Hepatocyte (in vitro differentiated cells): ENCODE measurements at regions not wholly inside any gene's neighbourhood (a gene's known extent, or its start where the extent isn't known, plus 50 kb on each side); places are given as distances from the start of the nearest gene placed in this dataset.
A peak's percentile ranks its signal among the peaks of the same experiment; 100 is the strongest.

Experiments
- DNase-seq: peaks from one replicate; pipeline ENCODE4 v3.0.0-alpha.2; 2016; ENCODE audit warnings: low spot score
- H2AFZ ChIP-seq: fragments of 200-600 bp; sonication (generic); 2 replicates; pipeline ENCODE4 v1.6.0; 2016; ENCODE audit warnings: antibody characterized with exemption, mild to moderate bottlenecking
- H3K27ac ChIP-seq: fragments of 200-600 bp; sonication (generic); 2 replicates; pipeline ENCODE4 v1.5.1; 2016; ENCODE audit warnings: mild to moderate bottlenecking
- H3K27me3 ChIP-seq: fragments of 200-600 bp; sonication (generic); 2 replicates; pipeline ENCODE4 v1.6.1; 2016
- H3K36me3 ChIP-seq: fragments of 200-600 bp; sonication (generic); replicated peaks from 2 replicates; pipeline ENCODE4 v1.5.1; 2016; ENCODE audit warnings: low read depth; ENCODE audit not compliant: insufficient read depth
- H3K4me1 ChIP-seq: fragments of 200-600 bp; sonication (generic); 2 replicates; pipeline ENCODE4 v1.5.1; 2016; ENCODE audit warnings: mild to moderate bottlenecking, moderate library complexity; ENCODE audit not compliant: insufficient read depth
- H3K4me2 ChIP-seq: fragments of 200-600 bp; sonication (generic); 2 replicates; pipeline ENCODE4 v1.6.0; 2016
- H3K4me3 ChIP-seq: fragments of 200-600 bp; sonication (generic); 2 replicates; pipeline ENCODE4 v1.5.1; 2016; ENCODE audit warnings: mild to moderate bottlenecking
- H3K79me2 ChIP-seq: fragments of 200-600 bp; sonication (generic); 2 replicates; pipeline ENCODE4 v1.6.0; 2017; ENCODE audit warnings: mild to moderate bottlenecking
- H3K9me2 ChIP-seq: fragments of 200-600 bp; sonication (generic); replicated peaks from 2 replicates; pipeline ENCODE4 v1.6.0; 2017; ENCODE audit warnings: mild to moderate bottlenecking; ENCODE audit not compliant: insufficient read depth
- H3K9me3 ChIP-seq: fragments of 200-600 bp; sonication (generic); 2 replicates; pipeline ENCODE4 v1.5.1; 2016; ENCODE audit warnings: low read depth, mild to moderate bottlenecking
- H4K20me1 ChIP-seq: fragments of 200-600 bp; sonication (generic); 2 replicates; pipeline ENCODE4 v1.6.0; 2016; ENCODE audit warnings: mild to moderate bottlenecking; ENCODE audit not compliant: insufficient read depth, poor library complexity, severe bottlenecking
- EZH2 ChIP-seq: fragments of 200-600 bp; sonication (generic); IDR thresholded peaks from 2 replicates; pipeline ENCODE4 v1.6.1; 2016; ENCODE audit warnings: antibody characterized with exemption, mild to moderate bottlenecking, borderline replicate concordance
- EZH2phosphoT487 ChIP-seq: fragments of 200-600 bp; sonication (generic); IDR thresholded peaks from one replicate; pipeline ENCODE4 v1.6.1; 2018; ENCODE audit warnings: antibody characterized with exemption, mild to moderate bottlenecking, low read depth, moderate library complexity; ENCODE audit not compliant: unreplicated experiment, severe bottlenecking
- WGBS: methylation state at CpG from one replicate; pipeline ENCODE4 v1.1.6; 2016; ENCODE audit warnings: low lambda C conversion rate; ENCODE audit errors: missing lambda C conversion rate; 5-methylcytosine and 5-hydroxymethylcytosine counted together
- TF ChIP-seq, protein P1 (sequence below): fragments of 200-600 bp; sonication (generic); IDR thresholded peaks from 2 replicates; pipeline ENCODE4 v1.5.1; 2016; ENCODE audit warnings: antibody characterized with exemption, mild to moderate bottlenecking; ENCODE audit not compliant: poor library complexity

DNA sequence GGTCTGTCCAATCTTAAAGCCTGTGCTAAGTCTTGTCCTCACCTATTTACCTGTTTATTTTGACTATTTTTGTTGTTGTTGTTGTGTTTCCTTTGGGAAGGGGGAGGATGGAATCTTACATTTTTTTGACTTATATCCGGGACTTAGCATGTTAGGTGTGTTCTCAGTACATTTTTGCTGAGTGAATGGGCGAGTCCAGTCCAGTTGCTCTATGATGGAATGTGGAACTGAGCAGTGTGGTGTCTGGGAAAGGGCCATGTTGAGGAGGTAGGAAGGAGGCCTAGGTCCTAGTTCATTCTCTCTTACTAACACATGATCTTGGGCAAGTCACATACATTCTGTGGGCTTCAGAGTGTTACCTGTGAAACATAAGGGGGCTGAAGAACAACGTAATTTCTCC, 80.9 kb upstream of the SLC38A2 start:
- no peak for DNase-seq
- TF ChIP-seq, protein P1, sequence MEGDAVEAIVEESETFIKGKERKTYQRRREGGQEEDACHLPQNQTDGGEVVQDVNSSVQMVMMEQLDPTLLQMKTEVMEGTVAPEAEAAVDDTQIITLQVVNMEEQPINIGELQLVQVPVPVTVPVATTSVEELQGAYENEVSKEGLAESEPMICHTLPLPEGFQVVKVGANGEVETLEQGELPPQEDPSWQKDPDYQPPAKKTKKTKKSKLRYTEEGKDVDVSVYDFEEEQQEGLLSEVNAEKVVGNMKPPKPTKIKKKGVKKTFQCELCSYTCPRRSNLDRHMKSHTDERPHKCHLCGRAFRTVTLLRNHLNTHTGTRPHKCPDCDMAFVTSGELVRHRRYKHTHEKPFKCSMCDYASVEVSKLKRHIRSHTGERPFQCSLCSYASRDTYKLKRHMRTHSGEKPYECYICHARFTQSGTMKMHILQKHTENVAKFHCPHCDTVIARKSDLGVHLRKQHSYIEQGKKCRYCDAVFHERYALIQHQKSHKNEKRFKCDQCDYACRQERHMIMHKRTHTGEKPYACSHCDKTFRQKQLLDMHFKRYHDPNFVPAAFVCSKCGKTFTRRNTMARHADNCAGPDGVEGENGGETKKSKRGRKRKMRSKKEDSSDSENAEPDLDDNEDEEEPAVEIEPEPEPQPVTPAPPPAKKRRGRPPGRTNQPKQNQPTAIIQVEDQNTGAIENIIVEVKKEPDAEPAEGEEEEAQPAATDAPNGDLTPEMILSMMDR = no peak
- no peak for TF ChIP-seq EZH2
- Histone ChIP-seq H3K4me2 (no peak overlapping the region), H2AFZ (no peak overlapping the region), H4K20me1 (no peaks in the 10 kb centered on the region), H3K27ac (no peak overlapping the region), H3K9me3 (no peaks in the 10 kb centered on the region), H3K4me1 (peaks cover 32% of the 10 kb centered on the region), H3K36me3 (no peaks in the 10 kb centered on the region), H3K79me2 (no peaks in the 10 kb centered on the region), H3K9me2 (no peaks in the 10 kb centered on the region), H3K27me3 (no peaks in the 10 kb centered on the region), H3K4me3 (no peak overlapping the region)
- WGBS = 97% methylated on average over 3 of the region's 3 CpGs

- Histone ChIP-seq H2AFZ (no peak overlapping the region), H3K36me3 (no peaks in the 10 kb centered on the region), H3K79me2 (no peaks in the 10 kb centered on the region), H3K4me2 (no peak overlapping the region), H3K4me1 (peaks cover 32% of the 10 kb centered on the region), H3K4me3 (no peak overlapping the region), H3K9me3 (no peaks in the 10 kb centered on the region), H3K27ac (peak overlapping the region; percentile 10), H3K27me3 (no peaks in the 10 kb centered on the region), H3K9me2 (no peaks in the 10 kb centered on the region), H4K20me1 (no peaks in the 10 kb centered on the region)
- WGBS = 74% methylated on average over 1 of the region's 1 CpG
- DNase-seq = no peak
- TF ChIP-seq, protein P1 = no peak
- TF ChIP-seq EZH2 (no peak), EZH2phosphoT487 (no peak)
Observed at GRCh38 chr12:46452776-46453175, 80.2 kb upstream of the SLC38A2 start.

DNA sequence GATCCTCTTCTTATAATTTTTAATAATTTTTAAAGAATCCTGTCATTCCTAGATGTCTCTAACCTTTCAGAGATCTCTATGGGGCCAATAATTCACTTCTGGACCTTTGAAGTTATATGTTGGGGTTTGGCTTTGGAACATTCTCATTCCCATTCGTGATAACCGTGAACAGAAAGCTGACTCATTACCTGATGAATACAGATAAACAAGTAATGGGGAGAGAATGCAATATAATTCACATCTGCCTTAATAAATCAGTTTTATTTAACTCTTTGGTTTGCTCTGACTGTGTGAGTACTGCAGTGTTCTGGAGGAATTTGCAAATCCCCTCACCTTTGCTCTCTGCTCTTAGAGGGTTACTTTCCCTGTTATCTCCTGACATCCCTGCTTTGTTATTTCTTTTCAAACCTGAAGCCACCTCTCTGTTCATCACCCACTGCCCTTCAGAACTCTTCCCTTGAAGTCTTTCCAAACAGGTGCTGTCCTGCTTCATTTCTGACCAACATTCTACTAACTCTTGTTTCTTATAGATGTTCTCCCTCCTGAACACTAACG, 79.6 kb upstream of the SLC38A2 start:
- Histone ChIP-seq H3K4me1 (peaks cover 31% of the 10 kb centered on the region), H2AFZ (no peak overlapping the region)

More for the DNA sequence above, 79.6 kb upstream of the SLC38A2 start:
- H3K9me2 ChIP-seq = no peaks in the 10 kb centered on the region
- no peaks in the 10 kb centered on the region for H3K36me3 ChIP-seq
- H3K9me3 ChIP-seq = no peaks in the 10 kb centered on the region
- H3K4me3 ChIP-seq = no peak overlapping the region
- no peaks in the 10 kb centered on the region for H3K79me2 ChIP-seq
- H4K20me1 ChIP-seq = no peaks in the 10 kb centered on the region
- TF ChIP-seq EZH2phosphoT487 (no peak), EZH2 (no peak)
- TF ChIP-seq, protein P1 = no peak
- DNase-seq = no peak
- no peak overlapping the region for H3K4me2 ChIP-seq
- H3K27ac ChIP-seq = peak overlapping the region; percentile 10
- no peaks in the 10 kb centered on the region for H3K27me3 ChIP-seq
- WGBS = 60% methylated on average over 3 of the region's 3 CpGs
